ENCODE measurements at regions not wholly inside any gene's neighbourhood (a gene's known extent, or its start where the extent isn't known, plus 50 kb on each side); places are given as distances from the start of the nearest gene placed in this dataset.

- Histone ChIP-seq H3K9me3 (replicated peaks; ENCODE audit: control insufficient read depth, low read depth, low read length) (peaks cover 4% of the 10 kb centered on the region), H3K27me3 (ENCODE audit: control insufficient read depth, insufficient read depth, low read length) (no peaks in the 10 kb centered on the region), H3K27ac (ENCODE audit: low read length) (no peak overlapping the region), H3K36me3 (ENCODE audit: control insufficient read depth, insufficient read depth, low read length) (no peaks in the 10 kb centered on the region), H3K4me3 (ENCODE audit: low read length) (no peak overlapping the region), H3K4me1 (ENCODE audit: control insufficient read depth, insufficient read depth, low read length) (no peaks in the 10 kb centered on the region)
- DNase-seq = no peak
- whole genome bisulfite sequencing (ENCODE audit: insufficient coverage) = 77% methylated on average over 4 of the region's 4 CpGs
Observed at GRCh38 chr2:51505533-51505932, 473.6 kb upstream of the NRXN1 start.

DNA sequence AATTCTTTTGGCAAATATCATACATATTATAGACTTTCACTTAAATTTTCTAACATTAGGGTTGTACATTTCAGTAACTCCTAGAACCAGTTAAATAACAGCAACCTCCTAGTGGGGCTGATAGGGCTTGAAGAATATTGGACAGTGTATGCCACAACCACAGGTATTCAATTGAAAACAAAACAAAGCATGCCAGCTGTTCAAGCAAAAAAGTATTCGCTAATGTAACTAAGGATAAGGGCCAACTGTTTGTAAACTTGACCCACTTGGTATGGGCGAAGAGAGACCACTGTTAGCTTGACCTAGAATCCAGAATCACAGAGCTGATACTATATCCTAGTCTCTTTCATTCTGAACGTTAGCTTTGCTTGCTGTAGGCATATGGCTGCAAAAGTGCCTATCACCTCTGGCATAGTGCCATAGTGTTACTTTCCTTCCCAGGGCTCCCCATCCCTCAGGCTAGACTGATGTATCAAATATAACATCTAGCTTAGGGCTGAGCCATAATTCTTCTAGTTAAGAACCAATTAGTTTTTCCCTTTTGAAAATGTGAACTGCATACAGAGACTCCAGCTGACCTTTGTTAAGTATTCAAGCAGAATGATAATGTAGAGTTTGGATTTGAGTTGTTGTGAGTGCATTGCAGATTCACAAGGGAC lies 458.8 kb upstream of the NRXN1 start:
- Histone ChIP-seq H3K4me3 (ENCODE audit: low read length) (no peak overlapping the region), H3K27ac (ENCODE audit: low read length) (no peak overlapping the region), H3K4me1 (ENCODE audit: control insufficient read depth, insufficient read depth, low read length) (no peaks in the 10 kb centered on the region), H3K9me3 (replicated peaks; ENCODE audit: control insufficient read depth, low read depth, low read length) (no peaks in the 10 kb centered on the region), H3K36me3 (ENCODE audit: control insufficient read depth, insufficient read depth, low read length) (no peaks in the 10 kb centered on the region), H3K27me3 (ENCODE audit: control insufficient read depth, insufficient read depth, low read length) (no peaks in the 10 kb centered on the region)
- no peak for DNase-seq
- 67% methylated on average over 3 of the region's 3 CpGs for WGBS (ENCODE audit: insufficient coverage)

- Histone ChIP-seq H3K4me3 (ENCODE audit: low read length) (no peak overlapping the region), H3K4me1 (ENCODE audit: control insufficient read depth, insufficient read depth, low read length) (no peaks in the 10 kb centered on the region), H3K36me3 (ENCODE audit: control insufficient read depth, insufficient read depth, low read length) (no peaks in the 10 kb centered on the region), H3K27me3 (ENCODE audit: control insufficient read depth, insufficient read depth, low read length) (no peaks in the 10 kb centered on the region), H3K9me3 (replicated peaks; ENCODE audit: control insufficient read depth, low read depth, low read length) (no peaks in the 10 kb centered on the region), H3K27ac (ENCODE audit: low read length) (no peak overlapping the region)
- 67% methylated on average over 1 of the region's 2 CpGs for WGBS (ENCODE audit: insufficient coverage)
- DNase-seq = no peak
Observed at GRCh38 chr2:51484605-51485004, 452.7 kb upstream of the NRXN1 start.

DNA sequence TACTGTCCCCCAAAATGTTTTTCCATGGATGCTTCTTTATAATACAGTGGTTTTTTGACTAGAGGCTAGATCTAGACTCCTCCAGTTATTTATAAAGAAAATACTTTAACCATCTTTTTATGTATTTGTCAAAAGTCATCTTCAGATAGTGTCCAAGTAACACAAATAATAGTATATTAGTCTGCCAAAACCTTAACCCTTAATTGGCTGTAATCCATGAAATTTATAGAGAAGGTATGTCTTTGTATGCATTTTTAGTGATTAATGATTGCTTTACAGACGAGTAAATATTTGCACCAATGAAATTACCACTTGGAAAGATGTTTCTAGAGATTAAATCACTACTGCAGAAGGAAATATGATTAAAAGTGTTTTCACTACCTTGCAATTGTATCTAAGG lies 451.8 kb upstream of the NRXN1 start:
- H3K27ac ChIP-seq (ENCODE audit: low read length) = no peak overlapping the region
- DNase-seq = no peak
- H3K4me3 ChIP-seq (ENCODE audit: low read length) = no peak overlapping the region
- H3K9me3 ChIP-seq (replicated peaks; ENCODE audit: control insufficient read depth, low read depth, low read length) = no peaks in the 10 kb centered on the region
- no peaks in the 10 kb centered on the region for H3K27me3 ChIP-seq (ENCODE audit: control insufficient read depth, insufficient read depth, low read length)
- no peaks in the 10 kb centered on the region for H3K4me1 ChIP-seq (ENCODE audit: control insufficient read depth, insufficient read depth, low read length)
- no CpG with 5 or more reads among the region's 1 CpG for WGBS (ENCODE audit: insufficient coverage)
- no peaks in the 10 kb centered on the region for H3K36me3 ChIP-seq (ENCODE audit: control insufficient read depth, insufficient read depth, low read length)

- Histone ChIP-seq H3K9me3 (replicated peaks; ENCODE audit: control insufficient read depth, low read depth, low read length) (no peaks in the 10 kb centered on the region), H3K27ac (ENCODE audit: low read length) (no peak overlapping the region), H3K4me3 (ENCODE audit: low read length) (no peak overlapping the region), H3K27me3 (ENCODE audit: control insufficient read depth, insufficient read depth, low read length) (no peaks in the 10 kb centered on the region), H3K4me1 (ENCODE audit: control insufficient read depth, insufficient read depth, low read length) (no peaks in the 10 kb centered on the region), H3K36me3 (ENCODE audit: control insufficient read depth, insufficient read depth, low read length) (no peaks in the 10 kb centered on the region)
- DNase-seq = no peak
- 81% methylated on average over 5 of the region's 7 CpGs for WGBS (ENCODE audit: insufficient coverage)
Observed at GRCh38 chr2:51472783-51473182, 440.9 kb upstream of the NRXN1 start.

GRCh38 chr2:51472300-51472699 lies 440.4 kb upstream of the NRXN1 start:
- no peaks in the 10 kb centered on the region for H3K9me3 ChIP-seq (replicated peaks; ENCODE audit: control insufficient read depth, low read depth, low read length)
- DNase-seq = no peak
- H3K4me3 ChIP-seq (ENCODE audit: low read length) = no peak overlapping the region
- no peaks in the 10 kb centered on the region for H3K27me3 ChIP-seq (ENCODE audit: control insufficient read depth, insufficient read depth, low read length)
- no peaks in the 10 kb centered on the region for H3K36me3 ChIP-seq (ENCODE audit: control insufficient read depth, insufficient read depth, low read length)
- no CpG with 5 or more reads among the region's 2 CpGs for WGBS (ENCODE audit: insufficient coverage)
- H3K4me1 ChIP-seq (ENCODE audit: control insufficient read depth, insufficient read depth, low read length) = no peaks in the 10 kb centered on the region
- no peak overlapping the region for H3K27ac ChIP-seq (ENCODE audit: low read length)

- H3K27ac ChIP-seq (ENCODE audit: low read length) = no peak overlapping the region
- no peaks in the 10 kb centered on the region for H3K36me3 ChIP-seq (ENCODE audit: control insufficient read depth, insufficient read depth, low read length)
- WGBS (ENCODE audit: insufficient coverage) = no CpG with 5 or more reads among the region's 4 CpGs
- H3K4me1 ChIP-seq (ENCODE audit: control insufficient read depth, insufficient read depth, low read length) = no peaks in the 10 kb centered on the region
- H3K27me3 ChIP-seq (ENCODE audit: control insufficient read depth, insufficient read depth, low read length) = no peaks in the 10 kb centered on the region
- H3K9me3 ChIP-seq (replicated peaks; ENCODE audit: control insufficient read depth, low read depth, low read length) = no peaks in the 10 kb centered on the region
- DNase-seq = no peak
- no peak overlapping the region for H3K4me3 ChIP-seq (ENCODE audit: low read length)
Observed at GRCh38 chr2:51469102-51469501, 437.2 kb upstream of the NRXN1 start.

DNA sequence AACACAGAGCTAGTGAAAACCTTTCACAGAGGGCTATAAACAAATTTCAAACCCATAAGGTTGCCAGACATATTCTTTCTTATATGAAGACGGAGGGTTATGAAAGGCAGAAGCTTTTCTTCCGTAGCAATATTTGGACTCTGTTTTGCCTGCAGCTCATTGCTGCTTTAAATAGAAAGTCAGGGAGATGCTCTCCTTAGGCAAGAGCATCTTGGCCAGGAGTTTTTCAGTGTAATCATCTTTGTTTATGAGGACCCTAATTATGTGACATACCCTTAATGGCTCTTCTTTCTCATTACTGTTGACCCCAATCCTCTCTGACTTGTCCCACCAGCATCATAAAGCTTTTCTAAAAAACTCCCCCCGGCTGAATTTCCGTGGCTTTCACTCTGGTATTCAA lies 433.4 kb upstream of the NRXN1 start:
- no peak overlapping the region for H3K27ac ChIP-seq (ENCODE audit: low read length)
- no peaks in the 10 kb centered on the region for H3K4me1 ChIP-seq (ENCODE audit: control insufficient read depth, insufficient read depth, low read length)
- H3K27me3 ChIP-seq (ENCODE audit: control insufficient read depth, insufficient read depth, low read length) = no peaks in the 10 kb centered on the region
- H3K4me3 ChIP-seq (ENCODE audit: low read length) = no peak overlapping the region
- DNase-seq = peak; percentile 7
- H3K9me3 ChIP-seq (replicated peaks; ENCODE audit: control insufficient read depth, low read depth, low read length) = no peaks in the 10 kb centered on the region
- H3K36me3 ChIP-seq (ENCODE audit: control insufficient read depth, insufficient read depth, low read length) = no peaks in the 10 kb centered on the region
- WGBS (ENCODE audit: insufficient coverage) = 83% methylated on average over 1 of the region's 4 CpGs

DNA sequence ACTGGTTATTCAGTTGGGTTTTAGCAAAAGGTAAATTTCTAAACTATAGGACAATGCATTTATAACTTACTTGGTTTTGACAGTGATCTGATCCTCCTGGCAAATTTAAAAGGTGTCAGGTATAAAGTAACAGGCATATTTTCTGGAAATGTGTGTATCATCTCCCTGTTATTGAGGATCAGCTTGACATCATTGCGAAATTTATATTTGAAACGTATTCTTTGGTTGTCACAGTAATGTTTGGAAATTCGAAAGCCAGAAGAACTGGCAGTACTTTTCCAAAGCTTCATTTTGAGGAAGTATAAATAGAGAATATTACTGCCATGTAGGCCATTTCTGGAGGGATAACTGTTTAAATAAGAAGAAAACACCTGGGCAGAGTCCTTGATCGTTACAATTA lies 422.2 kb upstream of the NRXN1 start:
- DNase-seq = no peak
- WGBS (ENCODE audit: insufficient coverage) = no CpG with 5 or more reads among the region's 4 CpGs
- peaks cover 7% of the 10 kb centered on the region for H3K9me3 ChIP-seq (replicated peaks; ENCODE audit: control insufficient read depth, low read depth, low read length)
- H3K27me3 ChIP-seq (ENCODE audit: control insufficient read depth, insufficient read depth, low read length) = no peaks in the 10 kb centered on the region
- no peaks in the 10 kb centered on the region for H3K4me1 ChIP-seq (ENCODE audit: control insufficient read depth, insufficient read depth, low read length)
- H3K27ac ChIP-seq (ENCODE audit: low read length) = no peak overlapping the region
- no peak overlapping the region for H3K4me3 ChIP-seq (ENCODE audit: low read length)
- H3K36me3 ChIP-seq (ENCODE audit: control insufficient read depth, insufficient read depth, low read length) = no peaks in the 10 kb centered on the region

- peaks cover 7% of the 10 kb centered on the region for H3K9me3 ChIP-seq (replicated peaks; ENCODE audit: control insufficient read depth, low read depth, low read length)
- no peaks in the 10 kb centered on the region for H3K4me1 ChIP-seq (ENCODE audit: control insufficient read depth, insufficient read depth, low read length)
- no peaks in the 10 kb centered on the region for H3K27me3 ChIP-seq (ENCODE audit: control insufficient read depth, insufficient read depth, low read length)
- no peak overlapping the region for H3K4me3 ChIP-seq (ENCODE audit: low read length)
- DNase-seq = peak; percentile 5
- H3K27ac ChIP-seq (ENCODE audit: low read length) = no peak overlapping the region
- no peaks in the 10 kb centered on the region for H3K36me3 ChIP-seq (ENCODE audit: control insufficient read depth, insufficient read depth, low read length)
Observed at GRCh38 chr2:51448911-51449310, 417.0 kb upstream of the NRXN1 start.

DNA sequence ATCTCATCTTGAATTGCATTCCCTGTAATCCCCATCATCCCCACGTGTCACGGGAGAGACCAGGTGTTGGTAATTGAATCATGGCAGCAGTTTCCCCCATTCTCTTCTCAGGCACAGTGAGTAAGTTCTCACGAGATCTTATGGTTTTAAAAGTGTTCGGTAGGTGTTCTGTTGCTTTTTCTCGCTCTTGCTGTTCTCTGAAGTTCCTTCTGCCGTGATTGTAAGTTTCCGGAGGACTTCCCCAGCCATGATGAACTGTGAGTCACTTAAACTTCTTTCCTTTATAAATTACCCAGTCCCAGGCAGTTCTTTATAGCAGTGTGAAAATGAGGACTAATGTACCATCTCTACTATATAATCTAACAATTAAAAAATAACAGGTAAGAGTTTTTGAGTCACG lies 409.9 kb upstream of the NRXN1 start:
- H3K36me3 ChIP-seq (ENCODE audit: control insufficient read depth, insufficient read depth, low read length) = no peaks in the 10 kb centered on the region
- no CpG with 5 or more reads among the region's 8 CpGs for WGBS (ENCODE audit: insufficient coverage)
- no peak overlapping the region for H3K4me3 ChIP-seq (ENCODE audit: low read length)
- no peaks in the 10 kb centered on the region for H3K9me3 ChIP-seq (replicated peaks; ENCODE audit: control insufficient read depth, low read depth, low read length)
- no peaks in the 10 kb centered on the region for H3K27me3 ChIP-seq (ENCODE audit: control insufficient read depth, insufficient read depth, low read length)
- H3K4me1 ChIP-seq (ENCODE audit: control insufficient read depth, insufficient read depth, low read length) = no peaks in the 10 kb centered on the region
- no peak overlapping the region for H3K27ac ChIP-seq (ENCODE audit: low read length)
- DNase-seq = no peak

Data from muscle of leg (tissue), 3 donors.